ENCODE measurements at regions not wholly inside any gene's neighbourhood (a gene's known extent, or its start where the extent isn't known, plus 50 kb on each side); places are given as distances from the start of the nearest gene placed in this dataset.

- Histone ChIP-seq H3K9me3 (ENCODE audit: insufficient read depth, low read length, severe bottlenecking) (no peaks in the 10 kb centered on the region), H3K9ac (ENCODE audit: low read depth, low read length) (no peak overlapping the region), H3K4me3 (ENCODE audit: low read depth in 1 of 2, low read length in 2 of 2) (no peak overlapping the region), H3K27ac (ENCODE audit: low read length) (no peak overlapping the region), H3K27me3 (ENCODE audit: insufficient read depth, low read length, poor library complexity) (no peaks in the 10 kb centered on the region), H3K79me2 (ENCODE audit: insufficient read depth, low read length) (no peaks in the 10 kb centered on the region), H3K36me3 (ENCODE audit: insufficient read depth, low read length) (no peaks in the 10 kb centered on the region), H3K4me1 (ENCODE audit: insufficient read depth, low read length) (no peaks in the 10 kb centered on the region), H3K4me2 (ENCODE audit: insufficient read depth, low read length) (no peak overlapping the region), H2AFZ (ENCODE audit: low read depth, low read length) (no peak overlapping the region), H4K20me1 (ENCODE audit: insufficient read depth, low read length) (no peaks in the 10 kb centered on the region)
- no peak for DNase-seq
- ATAC-seq (ENCODE audit: insufficient read depth, low read depth), result no peak
- no peak for TF ChIP-seq EZH2 (IDR thresholded peaks at IDR 0.05; ENCODE audit: borderline replicate concordance, low read depth, low read length, severe bottlenecking)
- TF ChIP-seq, protein P1, sequence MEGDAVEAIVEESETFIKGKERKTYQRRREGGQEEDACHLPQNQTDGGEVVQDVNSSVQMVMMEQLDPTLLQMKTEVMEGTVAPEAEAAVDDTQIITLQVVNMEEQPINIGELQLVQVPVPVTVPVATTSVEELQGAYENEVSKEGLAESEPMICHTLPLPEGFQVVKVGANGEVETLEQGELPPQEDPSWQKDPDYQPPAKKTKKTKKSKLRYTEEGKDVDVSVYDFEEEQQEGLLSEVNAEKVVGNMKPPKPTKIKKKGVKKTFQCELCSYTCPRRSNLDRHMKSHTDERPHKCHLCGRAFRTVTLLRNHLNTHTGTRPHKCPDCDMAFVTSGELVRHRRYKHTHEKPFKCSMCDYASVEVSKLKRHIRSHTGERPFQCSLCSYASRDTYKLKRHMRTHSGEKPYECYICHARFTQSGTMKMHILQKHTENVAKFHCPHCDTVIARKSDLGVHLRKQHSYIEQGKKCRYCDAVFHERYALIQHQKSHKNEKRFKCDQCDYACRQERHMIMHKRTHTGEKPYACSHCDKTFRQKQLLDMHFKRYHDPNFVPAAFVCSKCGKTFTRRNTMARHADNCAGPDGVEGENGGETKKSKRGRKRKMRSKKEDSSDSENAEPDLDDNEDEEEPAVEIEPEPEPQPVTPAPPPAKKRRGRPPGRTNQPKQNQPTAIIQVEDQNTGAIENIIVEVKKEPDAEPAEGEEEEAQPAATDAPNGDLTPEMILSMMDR (IDR thresholded peaks at IDR 0.05; ENCODE audit: borderline replicate concordance, extremely low read depth, low read length, poor library complexity, severe bottlenecking), result no peak
Measured at GRCh38 chr11:29781268-29781667, 235.6 kb downstream of the KCNA4 start.

- Histone ChIP-seq H3K4me1 (ENCODE audit: insufficient read depth, low read length) (no peaks in the 10 kb centered on the region), H3K4me3 (ENCODE audit: low read depth in 1 of 2, low read length in 2 of 2) (no peak overlapping the region), H4K20me1 (ENCODE audit: insufficient read depth, low read length) (no peaks in the 10 kb centered on the region), H3K9ac (ENCODE audit: low read depth, low read length) (no peak overlapping the region), H3K79me2 (ENCODE audit: insufficient read depth, low read length) (no peaks in the 10 kb centered on the region), H3K27ac (ENCODE audit: low read length) (no peak overlapping the region), H3K4me2 (ENCODE audit: insufficient read depth, low read length) (no peak overlapping the region), H3K27me3 (ENCODE audit: insufficient read depth, low read length, poor library complexity) (no peaks in the 10 kb centered on the region), H2AFZ (ENCODE audit: low read depth, low read length) (no peak overlapping the region), H3K36me3 (ENCODE audit: insufficient read depth, low read length) (no peaks in the 10 kb centered on the region), H3K9me3 (ENCODE audit: insufficient read depth, low read length, severe bottlenecking) (no peaks in the 10 kb centered on the region)
- no peak for ATAC-seq (ENCODE audit: insufficient read depth, low read depth)
- TF ChIP-seq, protein P1 (IDR thresholded peaks at IDR 0.05; ENCODE audit: borderline replicate concordance, extremely low read depth, low read length, poor library complexity, severe bottlenecking), result no peak
- no peak for TF ChIP-seq EZH2 (IDR thresholded peaks at IDR 0.05; ENCODE audit: borderline replicate concordance, low read depth, low read length, severe bottlenecking)
- peak; percentile 5 for DNase-seq
Measured at GRCh38 chr11:29780756-29781155, 236.1 kb downstream of the KCNA4 start.

DNA sequence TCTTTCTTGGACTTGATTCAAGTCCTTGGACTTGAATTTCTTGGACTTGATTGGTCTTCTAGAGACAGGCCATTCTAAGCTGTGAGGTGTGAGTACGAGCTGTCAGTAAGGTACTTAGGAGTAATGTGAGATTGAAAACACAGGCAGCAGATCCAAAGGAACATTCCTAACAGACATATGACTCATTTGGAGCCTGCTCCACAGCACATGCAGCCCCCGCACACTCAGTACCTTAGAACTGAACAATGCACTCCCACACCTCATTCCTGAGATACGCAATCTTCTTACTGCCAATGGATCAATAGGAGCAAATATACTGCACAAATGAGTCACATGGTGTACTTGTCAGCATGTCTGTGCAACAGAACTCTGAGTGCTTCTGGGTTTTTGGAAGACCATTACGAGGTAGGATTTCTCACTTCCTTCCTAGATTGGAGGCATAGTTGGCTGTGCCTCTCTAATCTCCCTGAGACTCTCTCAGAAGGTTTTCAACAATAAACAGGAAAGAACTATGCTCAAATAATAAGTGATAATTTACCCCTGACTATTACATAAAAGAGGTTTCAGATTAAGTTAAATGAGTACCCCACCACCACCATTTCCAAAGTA, 243.1 kb downstream of the KCNA4 start:
- H3K4me1 ChIP-seq (ENCODE audit: insufficient read depth, low read length), result no peaks in the 10 kb centered on the region
- ATAC-seq (ENCODE audit: insufficient read depth, low read depth), result no peak
- no peak overlapping the region for H3K9ac ChIP-seq (ENCODE audit: low read depth, low read length)
- H3K36me3 ChIP-seq (ENCODE audit: insufficient read depth, low read length), result no peaks in the 10 kb centered on the region
- H3K9me3 ChIP-seq (ENCODE audit: insufficient read depth, low read length, severe bottlenecking), result no peaks in the 10 kb centered on the region
- no peak overlapping the region for H2AFZ ChIP-seq (ENCODE audit: low read depth, low read length)
- H3K27me3 ChIP-seq (ENCODE audit: insufficient read depth, low read length, poor library complexity), result no peaks in the 10 kb centered on the region
- DNase-seq, result no peak
- no peak overlapping the region for H3K4me2 ChIP-seq (ENCODE audit: insufficient read depth, low read length)
- no peaks in the 10 kb centered on the region for H4K20me1 ChIP-seq (ENCODE audit: insufficient read depth, low read length)
- no peak overlapping the region for H3K27ac ChIP-seq (ENCODE audit: low read length)
- no peaks in the 10 kb centered on the region for H3K79me2 ChIP-seq (ENCODE audit: insufficient read depth, low read length)
- TF ChIP-seq, protein P1 (IDR thresholded peaks at IDR 0.05; ENCODE audit: borderline replicate concordance, extremely low read depth, low read length, poor library complexity, severe bottlenecking), result no peak
- no peak for TF ChIP-seq EZH2 (IDR thresholded peaks at IDR 0.05; ENCODE audit: borderline replicate concordance, low read depth, low read length, severe bottlenecking)
- H3K4me3 ChIP-seq (ENCODE audit: low read depth in 1 of 2, low read length in 2 of 2), result no peak overlapping the region

Measured in DND-41 (cell line).